PC-3 (cell line): ENCODE measurements at regions not wholly inside any gene's neighbourhood (a gene's known extent, or its start where the extent isn't known, plus 50 kb on each side); places are given as distances from the start of the nearest gene placed in this dataset.

Source experiments
- EZH2phosphoT487 ChIP-seq: fragments of 300-600 bp; sonication (generic); IDR thresholded peaks from 2 replicates; pipeline ENCODE4 v1.6.1; 2018; ENCODE audit warnings: mild to moderate bottlenecking, antibody characterized with exemption, low read length, borderline replicate concordance
- TF ChIP-seq, protein P1 (sequence below): fragments of 300-600 bp; sonication (generic); conservative IDR thresholded peaks from 2 replicates; pipeline ENCODE4 v1.5.1; 2017; ENCODE audit warnings: antibody characterized with exemption, low read depth, mild to moderate bottlenecking, low read length

DNA sequence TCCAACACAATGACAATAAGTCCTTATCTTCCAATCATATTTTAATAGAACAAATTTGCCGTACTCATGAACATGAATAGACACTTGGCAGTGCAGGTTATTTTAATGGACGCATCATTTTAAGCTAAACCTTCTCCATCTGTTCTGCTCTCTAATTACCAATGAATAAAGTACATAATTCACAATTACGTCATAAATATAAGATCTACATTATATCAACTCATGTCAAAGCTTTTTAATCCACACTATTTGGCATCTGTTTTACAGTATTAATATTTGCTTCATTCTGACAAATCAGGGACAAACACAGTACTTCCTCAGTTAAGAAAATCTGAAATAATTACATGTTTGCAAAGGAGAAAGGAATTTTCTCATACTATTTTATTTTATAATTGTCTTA lies 344.1 kb upstream of the DMAC1 start:
- TF ChIP-seq, protein P1, sequence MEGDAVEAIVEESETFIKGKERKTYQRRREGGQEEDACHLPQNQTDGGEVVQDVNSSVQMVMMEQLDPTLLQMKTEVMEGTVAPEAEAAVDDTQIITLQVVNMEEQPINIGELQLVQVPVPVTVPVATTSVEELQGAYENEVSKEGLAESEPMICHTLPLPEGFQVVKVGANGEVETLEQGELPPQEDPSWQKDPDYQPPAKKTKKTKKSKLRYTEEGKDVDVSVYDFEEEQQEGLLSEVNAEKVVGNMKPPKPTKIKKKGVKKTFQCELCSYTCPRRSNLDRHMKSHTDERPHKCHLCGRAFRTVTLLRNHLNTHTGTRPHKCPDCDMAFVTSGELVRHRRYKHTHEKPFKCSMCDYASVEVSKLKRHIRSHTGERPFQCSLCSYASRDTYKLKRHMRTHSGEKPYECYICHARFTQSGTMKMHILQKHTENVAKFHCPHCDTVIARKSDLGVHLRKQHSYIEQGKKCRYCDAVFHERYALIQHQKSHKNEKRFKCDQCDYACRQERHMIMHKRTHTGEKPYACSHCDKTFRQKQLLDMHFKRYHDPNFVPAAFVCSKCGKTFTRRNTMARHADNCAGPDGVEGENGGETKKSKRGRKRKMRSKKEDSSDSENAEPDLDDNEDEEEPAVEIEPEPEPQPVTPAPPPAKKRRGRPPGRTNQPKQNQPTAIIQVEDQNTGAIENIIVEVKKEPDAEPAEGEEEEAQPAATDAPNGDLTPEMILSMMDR: no peak
- no peak for TF ChIP-seq EZH2phosphoT487
